Large intestine (tissue), 3 donors: ENCODE measurements at regions not wholly inside any gene's neighbourhood (a gene's known extent, or its start where the extent isn't known, plus 50 kb on each side); places are given as distances from the start of the nearest gene placed in this dataset.

ENCODE experiments used
- DNase-seq, 2 donors: peaks; one replicate each; pipeline versions ENCODE4 v3.0.0 to v3.0.0-alpha.2; 2013
- H3K27ac ChIP-seq: one replicate; pipeline ENCODE4 v1.5.1; 2013; ENCODE audit warnings: low read length
- H3K27me3 ChIP-seq: 2 replicates; pipeline ENCODE4 v1.6.1; 2013; ENCODE audit warnings: low read length; ENCODE audit not compliant: control insufficient read depth, insufficient read depth
- H3K36me3 ChIP-seq: 2 replicates; pipeline ENCODE4 v1.6.1; 2013; ENCODE audit warnings: low read length; ENCODE audit not compliant: control insufficient read depth, insufficient read depth
- H3K4me1 ChIP-seq: one replicate; pipeline ENCODE4 v1.6.1; 2013; ENCODE audit warnings: low read length; ENCODE audit not compliant: control insufficient read depth, insufficient read depth
- H3K4me3 ChIP-seq: one replicate; pipeline ENCODE4 v1.5.1; 2013; ENCODE audit warnings: low read length
- H3K9me3 ChIP-seq: one replicate; pipeline ENCODE4 v1.6.1; 2013; ENCODE audit warnings: mild to moderate bottlenecking, low read depth, low read length, moderate library complexity; ENCODE audit not compliant: control insufficient read depth
- WGBS: methylation state at CpG from one replicate; pipeline ENCODE4 v1.1.5; 2013; ENCODE audit warnings: low lambda C conversion rate; ENCODE audit not compliant: insufficient coverage; 5-methylcytosine and 5-hydroxymethylcytosine counted together

DNA sequence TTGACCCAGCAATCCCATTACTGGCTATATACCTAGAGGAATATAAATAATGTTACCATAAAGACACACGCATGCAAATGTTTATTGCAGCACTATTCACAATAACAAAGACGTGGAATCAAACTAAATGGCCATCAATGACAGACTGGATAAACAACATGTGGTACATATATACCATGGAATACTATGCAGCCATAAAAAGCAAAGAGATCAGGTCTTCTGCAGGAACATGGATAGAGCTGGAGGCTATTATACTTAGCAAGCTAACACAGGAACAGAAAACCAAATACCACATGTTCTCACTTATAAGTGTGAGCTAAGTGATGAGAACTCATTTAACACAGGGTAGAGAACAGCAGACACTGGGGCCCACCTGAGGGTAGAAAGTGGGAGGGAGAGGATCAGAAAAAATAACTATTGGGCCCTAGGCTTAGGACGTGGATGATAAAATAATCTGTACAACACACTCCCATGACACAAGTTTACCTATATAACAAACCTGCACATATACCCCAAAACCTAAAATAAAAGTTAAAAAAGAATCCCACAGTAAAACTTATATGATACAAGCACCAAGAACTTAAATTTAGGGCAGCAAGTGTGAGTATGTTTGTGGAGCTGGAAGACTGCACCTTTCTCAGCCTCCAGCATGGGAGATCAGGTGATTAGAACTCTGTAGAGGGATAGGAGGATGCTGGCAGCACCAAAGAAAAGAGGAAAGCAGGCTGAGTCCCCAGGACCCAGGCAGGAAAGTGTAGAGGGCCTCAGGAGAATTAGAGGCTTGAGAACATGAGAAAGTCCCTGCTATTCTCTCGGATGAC is 320.8 kb upstream of the USP24 start:
- WGBS, result 80% methylated on average over 1 of the region's 4 CpGs

DNA sequence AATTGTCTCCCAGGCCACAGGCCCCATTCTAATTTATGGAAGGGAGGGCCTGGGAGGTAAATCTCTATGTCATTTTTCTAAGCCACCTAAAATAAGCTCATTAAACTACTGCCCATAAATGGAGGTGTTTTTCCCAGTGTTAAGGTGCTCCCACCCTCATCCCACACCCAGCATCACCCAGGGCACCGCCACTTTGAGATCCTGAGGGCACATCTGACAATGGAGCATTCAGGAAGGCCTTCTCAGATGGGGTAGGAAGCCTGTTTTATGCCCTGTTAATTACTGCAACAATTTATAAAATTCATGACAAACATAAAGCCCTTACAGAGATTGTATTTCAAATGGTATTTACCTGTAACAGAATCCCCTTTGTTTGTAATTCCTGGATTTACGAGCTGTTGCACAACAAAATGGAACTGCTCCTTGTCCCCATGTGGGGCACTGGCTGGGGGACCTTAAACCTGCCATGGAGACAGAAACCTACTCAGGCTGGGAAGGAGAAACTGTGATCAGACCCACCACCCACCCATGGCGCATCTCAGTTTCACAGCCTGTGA is 319.5 kb upstream of the USP24 start:
- WGBS, result no CpG with 5 or more reads among the region's 3 CpGs
- no peaks in the 10 kb centered on the region for H3K9me3 ChIP-seq
- no peak overlapping the region for H3K27ac ChIP-seq
- no peak overlapping the region for H3K4me3 ChIP-seq
- H3K36me3 ChIP-seq, result no peaks in the 10 kb centered on the region
- H3K4me1 ChIP-seq, result peaks cover 10% of the 10 kb centered on the region
- DNase-seq, result peak; percentile 32 to 54
- no peaks in the 10 kb centered on the region for H3K27me3 ChIP-seq

More for the DNA sequence above, 320.8 kb upstream of the USP24 start:
- Histone ChIP-seq H3K9me3 (no peaks in the 10 kb centered on the region), H3K36me3 (no peaks in the 10 kb centered on the region), H3K4me1 (peaks cover 7% of the 10 kb centered on the region), H3K4me3 (no peak overlapping the region), H3K27ac (no peak overlapping the region), H3K27me3 (no peaks in the 10 kb centered on the region)
- no peak for DNase-seq

DNA sequence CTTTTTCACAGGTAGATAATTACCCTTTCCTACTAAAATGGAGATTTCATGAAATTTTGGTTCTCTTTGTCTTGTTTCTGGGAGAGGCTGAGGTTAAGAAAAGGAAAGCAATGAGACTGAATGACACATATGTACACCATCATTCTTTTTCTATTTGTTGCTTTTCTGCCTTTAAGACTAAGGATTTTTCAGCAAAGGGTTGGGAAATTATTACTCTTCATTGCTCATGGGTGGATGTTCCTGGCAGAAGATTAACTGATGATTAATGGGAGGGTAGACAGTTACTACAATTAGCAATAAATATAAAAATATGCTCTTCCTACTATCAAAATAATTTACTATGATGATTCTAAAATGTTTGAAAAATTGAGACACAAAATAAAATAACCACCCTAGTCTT is 316.5 kb upstream of the USP24 start:
- no peak for DNase-seq
- Histone ChIP-seq H3K4me1 (peaks cover 10% of the 10 kb centered on the region), H3K27ac (no peak overlapping the region), H3K4me3 (no peak overlapping the region), H3K9me3 (no peaks in the 10 kb centered on the region), H3K27me3 (no peaks in the 10 kb centered on the region), H3K36me3 (no peaks in the 10 kb centered on the region)

DNA sequence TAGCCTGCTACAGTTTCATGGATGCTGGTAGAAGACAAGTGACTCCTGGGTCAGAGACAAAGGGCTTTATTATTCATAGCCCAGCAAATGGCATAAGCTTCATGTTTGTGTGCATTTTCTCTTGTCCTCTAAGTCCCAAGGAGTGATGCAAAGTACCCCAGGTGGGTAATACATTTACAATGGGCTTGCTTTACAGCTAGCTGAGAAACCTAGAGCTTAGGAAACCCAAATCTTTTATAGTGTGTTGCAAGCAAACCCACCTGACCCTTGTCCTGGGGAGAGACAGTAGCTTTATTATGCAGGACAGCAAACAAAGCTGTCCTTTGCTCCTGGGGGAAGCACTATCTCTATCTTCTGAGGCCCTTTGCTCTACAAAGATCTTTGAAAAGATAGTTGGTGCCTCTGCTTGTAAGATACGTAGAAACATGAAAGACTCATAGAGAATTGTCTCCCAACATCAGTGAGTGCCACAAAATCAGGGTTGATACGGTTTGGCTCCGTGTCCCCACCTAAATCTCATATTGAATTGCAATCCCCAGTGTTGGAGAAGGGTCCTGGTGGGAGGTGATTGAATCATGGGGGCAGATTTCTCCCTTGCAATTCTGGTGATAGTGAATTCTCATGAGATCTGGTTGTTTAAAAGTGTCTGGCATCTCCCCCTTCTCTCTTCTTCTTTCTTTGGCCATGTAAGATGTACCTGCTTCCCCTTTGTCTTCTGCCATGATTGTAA is 315.8 kb upstream of the USP24 start:
- peak; percentile 47 to 66 for DNase-seq
- no CpG with 5 or more reads among the region's 3 CpGs for WGBS
- Histone ChIP-seq H3K36me3 (no peaks in the 10 kb centered on the region), H3K27me3 (no peaks in the 10 kb centered on the region), H3K4me3 (no peak overlapping the region), H3K9me3 (no peaks in the 10 kb centered on the region), H3K27ac (no peak overlapping the region), H3K4me1 (peaks cover 6% of the 10 kb centered on the region)

DNA sequence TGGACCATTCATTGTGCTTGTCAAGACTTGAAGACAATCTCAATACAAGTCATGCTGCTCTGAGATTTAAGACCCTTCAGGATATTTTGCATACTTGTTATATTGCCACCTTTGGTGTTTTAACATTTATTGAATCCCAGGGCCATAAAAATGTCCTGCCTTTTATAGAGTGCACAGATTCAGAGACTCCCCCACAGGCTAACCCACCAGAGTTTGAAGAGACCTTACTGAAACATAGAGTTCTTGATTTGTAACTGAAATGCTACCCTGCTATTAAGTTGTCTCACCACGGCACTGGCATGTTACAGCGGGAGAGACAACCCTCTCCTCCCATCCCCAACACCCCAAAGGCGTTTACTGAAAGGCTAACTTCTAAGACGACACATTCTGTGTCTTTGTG is 313.9 kb upstream of the USP24 start:
- Histone ChIP-seq H3K27ac (no peak overlapping the region), H3K9me3 (no peaks in the 10 kb centered on the region), H3K27me3 (no peaks in the 10 kb centered on the region), H3K4me3 (no peak overlapping the region), H3K4me1 (peaks cover 6% of the 10 kb centered on the region), H3K36me3 (no peaks in the 10 kb centered on the region)
- no peak for DNase-seq
- WGBS, result 90% methylated on average over 2 of the region's 4 CpGs

DNA sequence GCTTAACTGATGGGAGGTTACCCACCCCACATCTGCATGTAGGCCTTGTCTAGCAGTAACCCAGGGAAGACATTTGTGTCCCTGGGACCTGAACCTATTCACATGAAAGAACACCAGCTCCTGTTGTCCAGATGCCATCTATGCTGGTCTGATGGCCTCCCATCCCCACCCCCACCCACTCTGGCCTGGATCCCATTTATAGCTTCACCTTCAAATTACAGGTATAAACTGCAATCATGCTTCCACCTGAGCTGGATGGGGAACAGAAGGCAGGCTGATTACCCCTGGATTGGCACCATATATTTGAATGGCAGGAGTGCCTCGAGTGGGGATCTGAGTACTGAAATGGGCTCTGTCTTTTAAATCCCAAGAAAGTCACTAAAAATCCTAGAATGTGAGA is 312.7 kb upstream of the USP24 start:
- Histone ChIP-seq H3K4me1 (peaks cover 9% of the 10 kb centered on the region), H3K27ac (no peak overlapping the region)
- DNase-seq, result no peak

DNA sequence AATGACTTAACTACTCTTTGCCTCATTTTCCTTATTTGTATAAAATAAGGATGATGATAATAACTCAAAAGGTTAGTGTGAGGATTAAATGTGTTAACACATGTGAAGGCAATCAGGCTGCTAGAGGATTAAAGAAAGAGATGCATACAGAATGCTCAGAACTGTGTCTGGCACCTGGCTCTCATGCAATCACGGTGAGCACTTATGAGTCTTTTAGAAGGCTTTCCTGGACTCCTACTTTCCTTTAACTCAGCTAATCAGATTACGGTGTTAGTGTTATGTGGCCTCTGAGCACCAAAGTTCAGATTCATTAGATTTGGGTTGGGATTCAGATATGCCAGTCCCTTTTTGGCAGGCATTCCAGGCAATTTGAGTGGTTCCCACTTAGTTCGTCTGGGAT is 311.6 kb upstream of the USP24 start:
- H3K27ac ChIP-seq, result no peak overlapping the region
- WGBS, result no CpG with 5 or more reads among the region's 3 CpGs
- H3K27me3 ChIP-seq, result no peaks in the 10 kb centered on the region
- H3K4me1 ChIP-seq, result peaks cover 9% of the 10 kb centered on the region
- H3K9me3 ChIP-seq, result no peaks in the 10 kb centered on the region
- no peaks in the 10 kb centered on the region for H3K36me3 ChIP-seq
- no peak for DNase-seq
- H3K4me3 ChIP-seq, result no peak overlapping the region

More for the DNA sequence above, 312.7 kb upstream of the USP24 start:
- Histone ChIP-seq H3K27me3 (no peaks in the 10 kb centered on the region), H3K9me3 (no peaks in the 10 kb centered on the region), H3K36me3 (no peaks in the 10 kb centered on the region), H3K4me3 (no peak overlapping the region)
- WGBS, result no CpG with 5 or more reads among the region's 1 CpG

DNA sequence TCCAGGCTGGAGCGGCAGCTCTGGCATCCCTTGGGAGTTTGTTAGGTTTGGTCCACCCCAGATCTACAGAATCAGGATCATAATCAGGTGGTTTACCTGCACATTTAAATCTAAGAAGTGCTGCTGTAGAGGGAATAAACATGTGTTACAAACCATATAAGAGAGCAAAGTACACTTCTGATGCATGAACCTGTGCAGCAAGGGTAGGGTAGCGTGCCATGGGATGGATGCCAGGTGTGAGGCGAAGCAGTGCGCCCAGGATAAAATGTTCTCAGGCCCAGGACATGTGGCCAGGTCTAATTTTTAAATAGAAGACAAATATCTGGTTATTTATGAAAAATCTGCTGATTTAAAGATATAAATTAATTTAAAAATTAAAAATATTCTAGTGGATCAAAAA is 308.8 kb upstream of the USP24 start:
- no peaks in the 10 kb centered on the region for H3K27me3 ChIP-seq

DNA sequence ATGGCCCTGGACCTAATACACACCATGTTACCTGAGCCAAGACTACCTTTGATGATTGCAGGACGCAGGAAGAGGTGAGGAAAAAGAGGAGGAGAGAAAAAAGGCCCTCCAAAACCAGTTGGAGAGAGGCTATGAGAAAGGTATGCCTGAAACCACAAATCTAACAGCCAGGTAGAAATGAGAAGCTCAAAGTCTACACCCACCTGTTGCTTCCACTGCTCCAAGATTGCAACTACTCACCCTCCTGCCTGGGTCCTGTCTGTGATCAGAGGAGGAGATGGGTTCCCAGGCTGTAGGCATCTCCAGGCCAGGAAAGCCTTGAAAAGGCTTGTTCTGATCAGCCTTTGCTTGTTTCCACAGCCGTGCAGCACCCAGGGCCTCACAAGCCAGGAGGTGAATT is 307.8 kb upstream of the USP24 start:
- DNase-seq, result no peak
- no peak overlapping the region for H3K27ac ChIP-seq
- H3K9me3 ChIP-seq, result no peaks in the 10 kb centered on the region

More for the DNA sequence above, 308.8 kb upstream of the USP24 start:
- peak; percentile 35 to 71 for DNase-seq
- Histone ChIP-seq H3K9me3 (no peaks in the 10 kb centered on the region), H3K36me3 (no peaks in the 10 kb centered on the region), H3K4me1 (peaks cover 4% of the 10 kb centered on the region), H3K27ac (no peak overlapping the region), H3K4me3 (no peak overlapping the region)
- WGBS, result no CpG with 5 or more reads among the region's 4 CpGs

DNA sequence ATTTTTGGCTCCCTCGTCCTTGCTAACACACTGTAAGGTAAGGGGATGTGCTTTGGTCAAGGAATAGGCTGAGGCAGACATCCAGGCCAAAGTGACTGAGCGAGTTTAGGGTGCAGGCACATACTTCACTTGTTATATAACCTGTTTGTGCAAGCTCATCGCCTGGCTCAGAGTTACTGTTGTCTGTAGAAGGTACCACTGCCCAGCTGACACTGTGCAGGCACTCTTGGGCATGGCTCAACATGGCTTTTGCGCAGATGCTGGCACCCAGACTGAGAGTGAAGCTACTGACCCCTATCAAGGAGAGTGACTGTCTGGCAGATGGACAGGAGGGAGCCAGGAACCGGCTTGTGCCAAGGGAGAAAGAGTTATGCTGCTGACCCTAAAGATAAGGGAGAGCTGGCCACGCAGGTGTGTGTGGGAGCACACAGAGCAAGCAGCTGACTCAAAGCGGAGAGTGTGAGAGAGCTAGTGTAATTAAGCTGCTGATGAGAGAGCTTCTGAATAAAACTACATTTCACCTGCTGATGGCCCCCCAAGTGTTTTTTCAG is 307.3 kb upstream of the USP24 start:
- no peak for DNase-seq
- Histone ChIP-seq H3K4me3 (no peak overlapping the region), H3K4me1 (peaks cover 4% of the 10 kb centered on the region), H3K9me3 (no peaks in the 10 kb centered on the region), H3K36me3 (no peaks in the 10 kb centered on the region), H3K27ac (no peak overlapping the region), H3K27me3 (peaks cover 5% of the 10 kb centered on the region)
- WGBS, result no CpG with 5 or more reads among the region's 7 CpGs

More for the DNA sequence above, 307.8 kb upstream of the USP24 start:
- no peaks in the 10 kb centered on the region for H3K36me3 ChIP-seq
- WGBS, result 100% methylated on average over 1 of the region's 2 CpGs
- H3K27me3 ChIP-seq, result no peaks in the 10 kb centered on the region
- H3K4me3 ChIP-seq, result no peak overlapping the region
- H3K4me1 ChIP-seq, result peaks cover 4% of the 10 kb centered on the region
